Glutamatergic neuron (in vitro differentiated cells): ENCODE measurements at regions not wholly inside any gene's neighbourhood (a gene's known extent, or its start where the extent isn't known, plus 50 kb on each side); places are given as distances from the start of the nearest gene placed in this dataset.
A peak's percentile ranks its signal among the peaks of the same experiment; 100 is the strongest.

Experiments
- DNase-seq: peaks from one replicate; pipeline ENCODE4 v3.0.0; 2022
- H3K27ac Mint-ChIP-seq: one replicate; pipeline ENCODE4 v1.8.0; 2020; ENCODE audit warnings: mild to moderate bottlenecking, mixed read lengths, inconsistent platforms; ENCODE audit not compliant: unreplicated experiment
- H3K27me3 Mint-ChIP-seq: one replicate; pipeline ENCODE4 v1.8.0; 2020; ENCODE audit warnings: mild to moderate bottlenecking, moderate library complexity, mixed read lengths, inconsistent platforms; ENCODE audit not compliant: unreplicated experiment
- H3K36me3 Mint-ChIP-seq: one replicate; pipeline ENCODE4 v1.8.0; 2020; ENCODE audit warnings: mild to moderate bottlenecking, mixed read lengths, inconsistent platforms; ENCODE audit not compliant: unreplicated experiment
- H3K4me1 Mint-ChIP-seq: one replicate; pipeline ENCODE4 v1.8.0; 2020; ENCODE audit warnings: mild to moderate bottlenecking, low read depth, mixed read lengths, inconsistent platforms; ENCODE audit not compliant: unreplicated experiment
- H3K4me3 Mint-ChIP-seq: one replicate; pipeline ENCODE4 v1.8.0; 2020; ENCODE audit warnings: mild to moderate bottlenecking, mixed read lengths, inconsistent platforms; ENCODE audit not compliant: unreplicated experiment
- H3K9me3 Mint-ChIP-seq: one replicate; pipeline ENCODE4 v1.8.0; 2020; ENCODE audit warnings: mild to moderate bottlenecking, moderate library complexity, mixed read lengths, inconsistent platforms; ENCODE audit not compliant: unreplicated experiment
- TF ChIP-seq, protein P1 (sequence below): fragments of 200-600 bp; sonication (generic); IDR thresholded peaks from one replicate; pipeline ENCODE4 v1.5.0; 2021; ENCODE audit not compliant: partially characterized antibody, unreplicated experiment

DNA sequence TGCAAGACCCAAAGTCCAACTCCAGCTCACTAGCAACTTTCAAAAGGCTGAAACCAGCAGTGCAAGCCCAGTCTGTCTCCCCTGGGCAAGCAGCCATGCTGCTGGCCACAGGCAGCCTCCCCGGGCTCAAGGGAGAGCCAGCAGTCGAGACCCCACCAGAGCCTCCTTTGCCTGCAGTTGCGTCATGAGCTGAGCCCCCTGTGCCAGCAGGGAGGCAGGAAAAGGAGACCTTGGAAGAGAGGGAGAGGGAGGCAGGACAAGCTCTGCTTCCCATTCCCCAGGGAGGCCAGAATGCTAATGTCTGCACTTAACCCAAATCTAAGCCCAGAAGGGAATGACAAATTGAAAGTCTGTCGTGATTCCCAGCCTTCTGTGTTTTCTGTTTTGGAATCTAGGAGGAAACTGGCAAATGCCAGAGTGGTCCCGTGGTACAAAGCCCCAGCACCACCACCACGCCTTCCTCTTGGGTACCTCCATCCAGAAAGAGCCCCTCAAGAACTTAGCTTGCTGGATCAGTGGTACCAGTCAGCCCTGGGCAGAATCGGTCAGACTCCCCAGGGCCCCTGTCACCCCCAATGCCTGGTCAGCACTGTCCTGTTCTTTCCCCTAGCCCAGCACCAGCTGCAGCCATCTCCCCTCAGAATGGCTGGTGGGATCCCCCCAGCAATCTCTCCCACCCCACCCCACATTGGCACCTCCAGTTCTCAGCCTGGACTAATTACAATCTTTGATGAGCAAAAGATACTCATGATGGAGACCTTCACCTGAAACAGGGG lies 99.3 kb upstream of the TNRC6C start:
- peaks cover 22% of the 10 kb centered on the region for H3K4me1 Mint-ChIP-seq
- peak; percentile 30 for DNase-seq
- H3K4me3 Mint-ChIP-seq = no peak overlapping the region
- H3K27ac Mint-ChIP-seq = no peak overlapping the region
- peaks cover 9% of the 10 kb centered on the region for H3K9me3 Mint-ChIP-seq
- H3K36me3 Mint-ChIP-seq = no peaks in the 10 kb centered on the region
- peaks cover 12% of the 10 kb centered on the region for H3K27me3 Mint-ChIP-seq
- TF ChIP-seq, protein P1, sequence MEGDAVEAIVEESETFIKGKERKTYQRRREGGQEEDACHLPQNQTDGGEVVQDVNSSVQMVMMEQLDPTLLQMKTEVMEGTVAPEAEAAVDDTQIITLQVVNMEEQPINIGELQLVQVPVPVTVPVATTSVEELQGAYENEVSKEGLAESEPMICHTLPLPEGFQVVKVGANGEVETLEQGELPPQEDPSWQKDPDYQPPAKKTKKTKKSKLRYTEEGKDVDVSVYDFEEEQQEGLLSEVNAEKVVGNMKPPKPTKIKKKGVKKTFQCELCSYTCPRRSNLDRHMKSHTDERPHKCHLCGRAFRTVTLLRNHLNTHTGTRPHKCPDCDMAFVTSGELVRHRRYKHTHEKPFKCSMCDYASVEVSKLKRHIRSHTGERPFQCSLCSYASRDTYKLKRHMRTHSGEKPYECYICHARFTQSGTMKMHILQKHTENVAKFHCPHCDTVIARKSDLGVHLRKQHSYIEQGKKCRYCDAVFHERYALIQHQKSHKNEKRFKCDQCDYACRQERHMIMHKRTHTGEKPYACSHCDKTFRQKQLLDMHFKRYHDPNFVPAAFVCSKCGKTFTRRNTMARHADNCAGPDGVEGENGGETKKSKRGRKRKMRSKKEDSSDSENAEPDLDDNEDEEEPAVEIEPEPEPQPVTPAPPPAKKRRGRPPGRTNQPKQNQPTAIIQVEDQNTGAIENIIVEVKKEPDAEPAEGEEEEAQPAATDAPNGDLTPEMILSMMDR = no peak

DNA sequence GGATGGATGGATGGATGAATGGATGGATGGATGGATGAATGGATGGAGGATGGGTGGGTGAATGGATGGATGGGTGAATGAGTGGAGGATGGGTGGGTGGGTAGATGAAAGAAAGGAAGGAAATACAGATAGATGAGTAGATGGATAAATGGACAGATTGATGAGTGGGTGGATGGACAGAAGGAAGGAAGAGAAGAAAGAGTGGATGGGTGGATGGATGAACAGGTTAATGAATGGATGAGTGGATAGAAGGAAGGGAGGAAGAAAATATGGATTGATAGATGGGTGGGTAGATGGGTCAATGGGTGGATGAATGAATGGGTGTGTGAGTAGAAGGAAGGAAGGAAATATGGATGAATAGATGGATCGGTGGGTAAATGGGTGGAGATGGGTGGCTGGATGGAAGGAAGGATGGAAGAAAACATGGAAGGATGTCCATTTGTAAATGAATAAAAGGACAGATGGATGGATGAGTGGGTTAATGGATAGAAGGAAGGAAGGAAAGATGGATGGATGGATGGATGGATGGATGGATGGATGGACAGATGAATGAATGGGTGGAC lies 97.3 kb upstream of the TNRC6C start:
- peaks cover 12% of the 10 kb centered on the region for H3K27me3 Mint-ChIP-seq
- H3K4me1 Mint-ChIP-seq = peaks cover 36% of the 10 kb centered on the region
- no peaks in the 10 kb centered on the region for H3K36me3 Mint-ChIP-seq
- peak overlapping the region; percentile 0 for H3K27ac Mint-ChIP-seq
- peak overlapping the region; percentile 23 for H3K4me3 Mint-ChIP-seq
- no peak for DNase-seq
- TF ChIP-seq, protein P1 = no peak
- H3K9me3 Mint-ChIP-seq = peaks cover 13% of the 10 kb centered on the region

DNA sequence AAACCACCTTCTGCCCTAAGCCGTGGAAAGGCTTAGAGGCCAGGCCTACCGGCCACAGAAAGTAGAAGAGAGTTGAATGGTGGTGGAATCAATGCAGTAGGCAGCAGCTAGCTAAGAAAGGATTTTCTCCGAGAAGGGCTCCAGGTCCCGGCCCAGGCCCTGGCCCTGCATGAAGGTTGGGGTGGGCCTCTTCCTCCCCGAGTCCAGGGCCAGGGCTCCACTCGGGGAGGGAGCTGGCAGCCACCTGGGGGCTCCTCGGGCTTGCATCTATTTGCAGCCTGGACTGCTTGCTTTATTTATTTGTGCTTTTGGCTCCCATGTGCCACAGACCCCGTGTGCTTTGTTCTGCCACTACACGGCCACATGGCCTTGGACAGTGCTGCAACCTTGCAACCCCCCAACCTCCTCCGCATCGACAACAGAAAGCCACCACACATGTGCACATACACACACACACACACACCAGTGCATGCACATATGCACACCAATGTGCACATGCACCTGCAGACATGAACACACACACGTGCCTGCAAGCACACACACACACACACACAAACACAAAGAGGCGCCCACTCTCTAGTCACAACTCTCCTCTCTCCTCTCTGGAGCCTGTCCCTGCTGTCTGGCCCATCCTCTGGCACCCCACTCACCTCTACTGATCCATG lies 96.4 kb upstream of the TNRC6C start:
- H3K9me3 Mint-ChIP-seq = peaks cover 13% of the 10 kb centered on the region
- no peak overlapping the region for H3K4me3 Mint-ChIP-seq
- H3K27ac Mint-ChIP-seq = no peak overlapping the region

DNA sequence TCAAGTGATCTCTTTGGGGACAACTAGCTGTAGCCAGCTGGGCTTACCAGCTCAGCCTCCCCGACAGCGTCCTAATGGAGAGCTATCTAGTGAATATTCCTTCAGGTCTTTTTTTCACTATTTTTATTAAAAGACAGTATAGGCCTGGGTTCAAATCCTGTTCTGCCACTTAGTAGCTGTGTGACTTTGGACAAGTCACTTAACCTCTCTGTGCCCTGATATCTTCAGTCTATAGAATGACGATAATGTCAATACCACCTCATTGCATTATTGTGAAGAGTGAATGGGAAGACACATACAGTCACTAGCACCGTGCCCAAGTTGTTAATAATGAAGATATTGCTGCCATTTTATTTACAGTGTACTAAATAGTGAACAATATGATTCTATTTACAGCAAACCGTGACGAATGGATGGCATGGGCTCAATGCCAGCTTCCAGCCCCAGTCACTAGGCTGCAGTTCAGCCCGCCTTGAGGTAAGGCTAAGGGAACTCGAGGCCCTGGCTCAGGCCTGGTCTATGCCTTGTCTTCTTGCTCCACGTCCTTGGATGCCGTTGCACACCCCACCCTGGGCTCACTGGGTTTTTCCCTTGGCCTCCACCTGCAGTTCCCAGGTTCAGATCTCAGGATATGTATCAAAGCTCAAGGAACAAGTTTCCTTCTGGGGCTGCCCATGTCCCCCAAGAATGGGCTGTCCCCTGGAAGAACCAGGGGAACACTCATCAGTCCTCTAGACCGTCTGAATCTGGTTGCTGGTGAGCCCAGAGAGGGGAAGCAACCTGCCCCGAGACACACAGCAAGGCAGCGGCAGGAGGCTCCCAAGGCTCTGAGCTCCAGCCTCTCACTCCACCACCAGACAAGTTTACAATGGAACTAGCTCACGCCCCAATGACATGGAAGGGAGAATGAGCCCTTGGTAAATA lies 95.4 kb upstream of the TNRC6C start:
- Mint-ChIP-seq H3K9me3 (peaks cover 11% of the 10 kb centered on the region), H3K36me3 (no peaks in the 10 kb centered on the region), H3K27me3 (peaks cover 13% of the 10 kb centered on the region), H3K4me3 (peak overlapping the region; percentile 30), H3K27ac (peak overlapping the region; percentile 82), H3K4me1 (peaks cover 38% of the 10 kb centered on the region)
- no peak for DNase-seq
- TF ChIP-seq, protein P1 = no peak

More for the DNA sequence above, 96.4 kb upstream of the TNRC6C start:
- Mint-ChIP-seq H3K27me3 (peaks cover 12% of the 10 kb centered on the region), H3K36me3 (no peaks in the 10 kb centered on the region), H3K4me1 (peaks cover 38% of the 10 kb centered on the region)
- TF ChIP-seq, protein P1 = no peak
- DNase-seq = no peak
